Panc1 (cell line): ENCODE measurements at regions not wholly inside any gene's neighbourhood (a gene's known extent, or its start where the extent isn't known, plus 50 kb on each side); places are given as distances from the start of the nearest gene placed in this dataset.

Experiments used
- ATAC-seq: fragments of 200-7000 bp; cut with Tn5 transposase; 2 replicates; pipeline ENCODE4 v1.9.1; 2020; ENCODE audit warnings: mild to moderate bottlenecking, moderate library complexity
- BruUV-seq: library from RNA; stranded (reverse); fragments of 400-500 nt; replicated peaks from 2 replicates; lab custom pipeline; 2021; lab: Mats Ljungman, UMichigan
- CTCF ChIA-PET: fragments of 300-600 bp; sonication (Branson Sonifier 250); formaldehyde crosslinking; loops from one replicate; lab custom pipeline; 2022; ENCODE audit warnings: antibody characterized with exemption; lab: Charles Lee
- POLR2A ChIA-PET: fragments of 300-600 bp; sonication (Branson Sonifier 250); formaldehyde crosslinking; loops from one replicate; lab custom pipeline; 2022; ENCODE audit warnings: antibody characterized with exemption; lab: Charles Lee
- DNase-seq: peaks from one replicate; pipeline ENCODE4 v3.0.0-alpha.2; 2010; ENCODE audit warnings: low read depth, low spot score
- H3K27ac ChIP-seq: 2 replicates; pipeline ENCODE4 v1.5.1; 2011; ENCODE audit warnings: mild to moderate bottlenecking, low read length, inconsistent platforms
- H3K27me3 ChIP-seq: fragments of 200-500 bp; sonication (Bioruptor generic); 2 replicates; pipeline ENCODE4 v1.6.0; 2014; ENCODE audit warnings: low read length, inconsistent platforms; ENCODE audit not compliant: control insufficient read depth, insufficient read depth
- H3K36me3 ChIP-seq: fragments of 200-500 bp; sonication (Bioruptor generic); 2 replicates; pipeline ENCODE4 v1.5.1; 2014; ENCODE audit warnings: inconsistent platforms, mild to moderate bottlenecking, low read length, moderate library complexity; ENCODE audit not compliant: control insufficient read depth, insufficient read depth
- H3K4me1 ChIP-seq: 2 replicates; pipeline ENCODE4 v1.5.1; 2011; ENCODE audit warnings: inconsistent platforms, mild to moderate bottlenecking, low read length, moderate library complexity; ENCODE audit not compliant: control insufficient read depth, insufficient read depth
- H3K4me3 ChIP-seq, 2 experiments: 2 replicates each; pipeline ENCODE4 v1.5.1; 2011 to 2012; ENCODE audit warnings: low read depth in 2 of 2, low read length in 2 of 2, mild to moderate bottlenecking in 2 of 2, inconsistent platforms in 1 of 2, moderate library complexity in 1 of 2
- H3K9me3 ChIP-seq: fragments of 200-500 bp; sonication (Bioruptor generic); 2 replicates; pipeline ENCODE4 v1.5.1; 2014; ENCODE audit warnings: low read depth, mild to moderate bottlenecking, inconsistent platforms, low read length, moderate library complexity; ENCODE audit not compliant: control insufficient read depth, insufficient read depth
- POLR2AphosphoS5 ChIP-seq: IDR thresholded peaks from 2 replicates; pipeline ENCODE4 v1.6.1; 2012; ENCODE audit warnings: mild to moderate bottlenecking, low read depth, low read length, moderate library complexity
- SIN3A ChIP-seq: IDR thresholded peaks from 2 replicates; pipeline ENCODE4 v1.6.1; 2012; ENCODE audit warnings: low read depth, mild to moderate bottlenecking, low read length, moderate library complexity, borderline replicate concordance; ENCODE audit not compliant: insufficient read depth
- TCF7L2 ChIP-seq: IDR thresholded peaks from 2 replicates; pipeline ENCODE4 v1.6.1; 2011; ENCODE audit warnings: mild to moderate bottlenecking, low read depth, low read length, inconsistent platforms
- in situ Hi-C: cut with HindIII; loops from 2 replicates; pipeline ENCODE4 v1.10.0; 2016; ENCODE audit warnings: low sequenced_read_pairs, low pct_unique_long_range_greater_than_20kb
- intact Hi-C: fragments of 100-400 bp; cut with micrococcal nuclease; formaldehyde crosslinking; loops from one replicate; pipeline ENCODE4 v1.10.0; 2022; ENCODE audit not compliant: unreplicated experiment
- TF ChIP-seq, protein P1 (sequence below): fragments of 450-650 bp; IDR thresholded peaks from 2 replicates; pipeline ENCODE4 v1.5.1; 2017; ENCODE audit warnings: mild to moderate bottlenecking
- TF ChIP-seq, protein P2 (sequence below), 2 experiments: IDR thresholded peaks; 2 replicates each; pipeline ENCODE4 v1.6.1; 2011 to 2012; ENCODE audit warnings: low read depth in 2 of 2, control low read depth in 1 of 2, low read length in 1 of 2, mild to moderate bottlenecking in 1 of 2, moderate library complexity in 1 of 2; ENCODE audit not compliant: insufficient read depth in 1 of 2

DNA sequence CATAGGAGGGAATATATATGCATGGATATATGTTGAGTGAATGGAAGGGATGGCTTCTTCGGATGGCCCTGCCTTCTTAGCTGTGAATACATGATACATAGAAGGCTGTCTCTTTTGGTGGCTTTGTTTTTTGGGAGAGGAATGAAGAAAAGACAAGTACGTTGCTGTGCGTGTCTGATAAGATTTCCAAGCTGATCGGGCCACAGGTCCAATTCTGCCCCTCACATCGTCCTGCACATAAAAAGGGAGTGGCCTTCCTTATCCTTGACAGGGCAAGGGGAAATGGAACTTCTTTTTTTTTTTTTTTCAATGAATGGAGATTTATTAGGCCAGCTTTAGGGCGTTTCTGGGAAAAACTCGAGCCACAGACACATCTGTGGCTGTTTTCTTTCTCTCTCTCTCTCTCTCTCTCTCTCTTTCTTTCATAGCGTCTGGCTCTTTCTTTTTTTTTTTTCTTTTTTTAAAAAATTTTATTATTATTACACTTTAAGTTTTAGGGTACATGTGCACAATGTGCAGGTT, 103.8 kb upstream of the SPATA13 start:
- POLR2A ChIA-PET = no interaction called here
- Histone ChIP-seq H3K4me1 (no peaks in the 10 kb centered on the region; the same call in 1 of the 2 replicates), H3K36me3 (no peaks in the 10 kb centered on the region), H3K9me3 (no peaks in the 10 kb centered on the region), H3K27ac (no peak overlapping the region), H3K4me3 (no peak overlapping the region), H3K27me3 (no peaks in the 10 kb centered on the region)
- BruUV-seq = no TSS peak
- ATAC-seq (no peak), DNase-seq (no peak)
- TF ChIP-seq, protein P1, sequence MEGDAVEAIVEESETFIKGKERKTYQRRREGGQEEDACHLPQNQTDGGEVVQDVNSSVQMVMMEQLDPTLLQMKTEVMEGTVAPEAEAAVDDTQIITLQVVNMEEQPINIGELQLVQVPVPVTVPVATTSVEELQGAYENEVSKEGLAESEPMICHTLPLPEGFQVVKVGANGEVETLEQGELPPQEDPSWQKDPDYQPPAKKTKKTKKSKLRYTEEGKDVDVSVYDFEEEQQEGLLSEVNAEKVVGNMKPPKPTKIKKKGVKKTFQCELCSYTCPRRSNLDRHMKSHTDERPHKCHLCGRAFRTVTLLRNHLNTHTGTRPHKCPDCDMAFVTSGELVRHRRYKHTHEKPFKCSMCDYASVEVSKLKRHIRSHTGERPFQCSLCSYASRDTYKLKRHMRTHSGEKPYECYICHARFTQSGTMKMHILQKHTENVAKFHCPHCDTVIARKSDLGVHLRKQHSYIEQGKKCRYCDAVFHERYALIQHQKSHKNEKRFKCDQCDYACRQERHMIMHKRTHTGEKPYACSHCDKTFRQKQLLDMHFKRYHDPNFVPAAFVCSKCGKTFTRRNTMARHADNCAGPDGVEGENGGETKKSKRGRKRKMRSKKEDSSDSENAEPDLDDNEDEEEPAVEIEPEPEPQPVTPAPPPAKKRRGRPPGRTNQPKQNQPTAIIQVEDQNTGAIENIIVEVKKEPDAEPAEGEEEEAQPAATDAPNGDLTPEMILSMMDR = no peak
- TF ChIP-seq SIN3A = no peak
- no peak for TF ChIP-seq TCF7L2
- TF ChIP-seq, protein P2, sequence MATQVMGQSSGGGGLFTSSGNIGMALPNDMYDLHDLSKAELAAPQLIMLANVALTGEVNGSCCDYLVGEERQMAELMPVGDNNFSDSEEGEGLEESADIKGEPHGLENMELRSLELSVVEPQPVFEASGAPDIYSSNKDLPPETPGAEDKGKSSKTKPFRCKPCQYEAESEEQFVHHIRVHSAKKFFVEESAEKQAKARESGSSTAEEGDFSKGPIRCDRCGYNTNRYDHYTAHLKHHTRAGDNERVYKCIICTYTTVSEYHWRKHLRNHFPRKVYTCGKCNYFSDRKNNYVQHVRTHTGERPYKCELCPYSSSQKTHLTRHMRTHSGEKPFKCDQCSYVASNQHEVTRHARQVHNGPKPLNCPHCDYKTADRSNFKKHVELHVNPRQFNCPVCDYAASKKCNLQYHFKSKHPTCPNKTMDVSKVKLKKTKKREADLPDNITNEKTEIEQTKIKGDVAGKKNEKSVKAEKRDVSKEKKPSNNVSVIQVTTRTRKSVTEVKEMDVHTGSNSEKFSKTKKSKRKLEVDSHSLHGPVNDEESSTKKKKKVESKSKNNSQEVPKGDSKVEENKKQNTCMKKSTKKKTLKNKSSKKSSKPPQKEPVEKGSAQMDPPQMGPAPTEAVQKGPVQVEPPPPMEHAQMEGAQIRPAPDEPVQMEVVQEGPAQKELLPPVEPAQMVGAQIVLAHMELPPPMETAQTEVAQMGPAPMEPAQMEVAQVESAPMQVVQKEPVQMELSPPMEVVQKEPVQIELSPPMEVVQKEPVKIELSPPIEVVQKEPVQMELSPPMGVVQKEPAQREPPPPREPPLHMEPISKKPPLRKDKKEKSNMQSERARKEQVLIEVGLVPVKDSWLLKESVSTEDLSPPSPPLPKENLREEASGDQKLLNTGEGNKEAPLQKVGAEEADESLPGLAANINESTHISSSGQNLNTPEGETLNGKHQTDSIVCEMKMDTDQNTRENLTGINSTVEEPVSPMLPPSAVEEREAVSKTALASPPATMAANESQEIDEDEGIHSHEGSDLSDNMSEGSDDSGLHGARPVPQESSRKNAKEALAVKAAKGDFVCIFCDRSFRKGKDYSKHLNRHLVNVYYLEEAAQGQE (IDR thresholded peaks at IDR 0.05; ENCODE audit: insufficient read depth in 1 of 2, low read depth in 2 of 2, low read length in 1 of 2) = no peak
- no peak for TF ChIP-seq POLR2AphosphoS5
- intact Hi-C loops (no loop called here), in situ Hi-C loops (no loop called here)
- CTCF ChIA-PET = interaction anchor here (0.6 kb wide), 1 partner anchor 127 kb away, joined by 6 read pairs; no protein-coding TSS in a partner anchor

DNA sequence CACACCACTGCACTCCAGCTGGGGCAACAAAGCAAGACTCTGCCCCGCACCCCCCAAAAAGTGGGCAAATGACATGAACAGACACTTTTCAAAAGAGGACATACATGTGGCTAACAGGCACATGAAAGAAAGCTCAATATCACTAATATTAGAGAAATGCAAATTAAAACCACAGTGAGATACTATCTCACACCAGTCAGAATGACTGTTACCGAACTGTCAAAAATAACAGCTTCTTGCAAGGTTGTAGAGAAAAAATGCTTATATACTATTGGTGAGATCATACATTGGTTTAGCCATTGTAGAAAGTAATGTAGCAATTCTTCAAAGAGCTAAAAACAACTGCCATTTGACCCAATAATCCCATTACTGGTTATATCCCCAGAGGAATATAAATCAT, 99.5 kb upstream of the SPATA13 start:
- Histone ChIP-seq H3K36me3 (no peaks in the 10 kb centered on the region), H3K4me3 (no peak overlapping the region), H3K4me1 (no peaks in the 10 kb centered on the region), H3K27me3 (no peaks in the 10 kb centered on the region), H3K9me3 (no peaks in the 10 kb centered on the region), H3K27ac (no peak overlapping the region)
- in situ Hi-C loops (no loop called here), intact Hi-C loops (no loop called here)
- ChIA-PET CTCF (no interaction called here), POLR2A (no interaction called here)
- ATAC-seq (no peak), DNase-seq (no peak)
- TF ChIP-seq TCF7L2 = no peak
- TF ChIP-seq, protein P2 (IDR thresholded peaks at IDR 0.05; ENCODE audit: insufficient read depth in 1 of 2, low read depth in 2 of 2, low read length in 1 of 2) = no peak
- TF ChIP-seq SIN3A = no peak
- BruUV-seq = no TSS peak
